GM12878 (cell line): ENCODE measurements at regions not wholly inside any gene's neighbourhood (a gene's known extent, or its start where the extent isn't known, plus 50 kb on each side); places are given as distances from the start of the nearest gene placed in this dataset.

Source experiments
- ATF2 ChIP-seq: IDR thresholded peaks from 2 replicates; pipeline ENCODE4 v1.6.1; 2012; ENCODE audit warnings: low read length, inconsistent platforms
- CHD1 ChIP-seq: IDR thresholded peaks from 2 replicates; pipeline ENCODE4 v1.6.1; 2012; ENCODE audit warnings: low read depth, low read length, improper control_type of control experiment
- CHD2 ChIP-seq: IDR thresholded peaks from 2 replicates; pipeline ENCODE4 v1.6.1; 2011; ENCODE audit warnings: low read depth, low read length, improper control_type of control experiment, borderline replicate concordance
- E2F8 ChIP-seq: fragments of 450-650 bp; IDR thresholded peaks from 2 replicates; pipeline ENCODE4 v1.6.1; 2018; ENCODE audit warnings: mild to moderate bottlenecking, low read depth, moderate library complexity; ENCODE audit not compliant: partially characterized antibody
- IKZF2 ChIP-seq, 2 experiments: fragments of 450-650 bp; IDR thresholded peaks; 2 replicates each; pipeline ENCODE4 v1.6.1; 2017; ENCODE audit warnings: mild to moderate bottlenecking in 2 of 2, moderate library complexity in 2 of 2
- JUNB ChIP-seq: IDR thresholded peaks from 2 replicates; pipeline ENCODE4 v1.6.1; 2016; ENCODE audit warnings: antibody characterized with exemption, mild to moderate bottlenecking
- KDM1A ChIP-seq: fragments of 200-600 bp; sonication (generic); IDR thresholded peaks from 2 replicates; pipeline ENCODE4 v1.6.1; 2016; ENCODE audit warnings: borderline replicate concordance
- MYB ChIP-seq: fragments of 150-350 bp; IDR thresholded peaks from 2 replicates; pipeline ENCODE4 v1.6.1; 2014; ENCODE audit warnings: mild to moderate bottlenecking, low read depth, low read length, borderline replicate concordance
- NR2F1 ChIP-seq: fragments of 450-650 bp; conservative IDR thresholded peaks from 2 replicates; pipeline ENCODE4 v1.6.1; 2017; ENCODE audit warnings: mild to moderate bottlenecking
- PAX5 ChIP-seq: IDR thresholded peaks from 2 replicates; pipeline ENCODE4 v1.6.1; 2011; ENCODE audit warnings: low read depth, low read length, borderline replicate concordance
- POLR2AphosphoS2 ChIP-seq: IDR thresholded peaks from 2 replicates; pipeline ENCODE4 v1.6.1; 2011; ENCODE audit warnings: low read depth, mild to moderate bottlenecking, low read length, improper control_type of control experiment, moderate library complexity
- SIX5 ChIP-seq: IDR thresholded peaks from 2 replicates; pipeline ENCODE4 v1.6.1; 2011; ENCODE audit warnings: mild to moderate bottlenecking, low read depth, low read length, moderate library complexity; ENCODE audit not compliant: severe bottlenecking
- TCF3 ChIP-seq: IDR thresholded peaks from 2 replicates; pipeline ENCODE4 v1.6.1; 2012; ENCODE audit warnings: low read depth, mild to moderate bottlenecking, low read length, borderline replicate concordance; ENCODE audit not compliant: insufficient read depth
- ZBTB33 ChIP-seq: fragments of 450-650 bp; IDR thresholded peaks from 2 replicates; pipeline ENCODE4 v1.6.1; 2017; ENCODE audit warnings: mild to moderate bottlenecking
- TF ChIP-seq, protein P1 (sequence below): fragments of 450-650 bp; IDR thresholded peaks from 2 replicates; pipeline ENCODE4 v1.6.1; 2017; ENCODE audit warnings: mild to moderate bottlenecking, moderate library complexity
- TF ChIP-seq, protein P2 (sequence below): IDR thresholded peaks from 2 replicates; pipeline ENCODE4 v1.6.1; 2011; ENCODE audit warnings: mild to moderate bottlenecking, low read depth, low read length, moderate library complexity; ENCODE audit not compliant: insufficient replicate concordance
- TF ChIP-seq, protein P3 (sequence below): IDR thresholded peaks from 2 replicates; pipeline ENCODE4 v1.6.1; 2011; ENCODE audit warnings: borderline replicate concordance, low read depth, mild to moderate bottlenecking, moderate library complexity, mixed read lengths, low read length; ENCODE audit not compliant: insufficient read depth; ENCODE audit errors: extremely low read length

DNA sequence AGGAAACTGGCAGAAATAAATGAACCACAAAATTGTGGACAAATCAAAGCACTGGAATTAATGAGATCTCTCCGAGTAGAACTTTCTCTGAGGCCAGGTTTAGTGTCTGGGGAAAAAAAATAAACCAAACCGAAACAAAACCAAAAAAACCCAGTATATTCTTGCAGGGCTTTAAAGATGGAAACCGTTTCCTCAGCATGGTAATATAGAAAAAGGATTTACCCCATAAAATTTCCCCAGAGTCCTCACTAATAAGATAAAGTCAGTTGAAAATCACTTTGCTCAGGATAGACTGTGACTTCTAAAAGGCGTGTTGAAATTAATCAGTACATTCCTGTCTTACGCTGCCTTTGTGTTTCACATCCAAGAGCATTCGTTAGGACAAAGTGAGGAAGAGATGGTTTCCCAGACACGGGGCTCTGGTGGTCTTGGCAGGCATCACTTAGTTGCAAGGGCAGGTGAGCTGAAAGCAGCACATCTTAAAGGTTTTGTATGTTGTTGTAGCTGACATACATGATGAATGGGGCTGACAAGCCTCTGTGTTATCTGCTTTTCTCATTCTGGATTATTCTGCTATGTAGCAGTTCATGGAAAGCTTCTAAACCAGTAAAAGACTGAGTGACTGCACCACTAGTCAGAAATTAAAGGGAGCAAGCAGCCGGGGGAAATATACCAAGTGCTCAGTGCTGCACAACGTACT lies 85.2 kb upstream of the PRL start (continued):
- TF ChIP-seq, protein P1, sequence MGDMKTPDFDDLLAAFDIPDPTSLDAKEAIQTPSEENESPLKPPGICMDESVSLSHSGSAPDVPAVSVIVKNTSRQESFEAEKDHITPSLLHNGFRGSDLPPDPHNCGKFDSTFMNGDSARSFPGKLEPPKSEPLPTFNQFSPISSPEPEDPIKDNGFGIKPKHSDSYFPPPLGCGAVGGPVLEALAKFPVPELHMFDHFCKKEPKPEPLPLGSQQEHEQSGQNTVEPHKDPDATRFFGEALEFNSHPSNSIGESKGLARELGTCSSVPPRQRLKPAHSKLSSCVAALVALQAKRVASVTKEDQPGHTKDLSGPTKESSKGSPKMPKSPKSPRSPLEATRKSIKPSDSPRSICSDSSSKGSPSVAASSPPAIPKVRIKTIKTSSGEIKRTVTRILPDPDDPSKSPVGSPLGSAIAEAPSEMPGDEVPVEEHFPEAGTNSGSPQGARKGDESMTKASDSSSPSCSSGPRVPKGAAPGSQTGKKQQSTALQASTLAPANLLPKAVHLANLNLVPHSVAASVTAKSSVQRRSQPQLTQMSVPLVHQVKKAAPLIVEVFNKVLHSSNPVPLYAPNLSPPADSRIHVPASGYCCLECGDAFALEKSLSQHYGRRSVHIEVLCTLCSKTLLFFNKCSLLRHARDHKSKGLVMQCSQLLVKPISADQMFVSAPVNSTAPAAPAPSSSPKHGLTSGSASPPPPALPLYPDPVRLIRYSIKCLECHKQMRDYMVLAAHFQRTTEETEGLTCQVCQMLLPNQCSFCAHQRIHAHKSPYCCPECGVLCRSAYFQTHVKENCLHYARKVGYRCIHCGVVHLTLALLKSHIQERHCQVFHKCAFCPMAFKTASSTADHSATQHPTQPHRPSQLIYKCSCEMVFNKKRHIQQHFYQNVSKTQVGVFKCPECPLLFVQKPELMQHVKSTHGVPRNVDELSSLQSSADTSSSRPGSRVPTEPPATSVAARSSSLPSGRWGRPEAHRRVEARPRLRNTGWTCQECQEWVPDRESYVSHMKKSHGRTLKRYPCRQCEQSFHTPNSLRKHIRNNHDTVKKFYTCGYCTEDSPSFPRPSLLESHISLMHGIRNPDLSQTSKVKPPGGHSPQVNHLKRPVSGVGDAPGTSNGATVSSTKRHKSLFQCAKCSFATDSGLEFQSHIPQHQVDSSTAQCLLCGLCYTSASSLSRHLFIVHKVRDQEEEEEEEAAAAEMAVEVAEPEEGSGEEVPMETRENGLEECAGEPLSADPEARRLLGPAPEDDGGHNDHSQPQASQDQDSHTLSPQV, result no peak
- TF ChIP-seq POLR2AphosphoS2, result no peak
- no peak for TF ChIP-seq PAX5
- no peak for TF ChIP-seq ATF2
- TF ChIP-seq CHD2, result no peak
- TF ChIP-seq JUNB, result no peak
- 0 out of 2 replicates have a peak, but pooled peaks have one; percentile 13 for TF ChIP-seq NR2F1
- TF ChIP-seq, protein P2, sequence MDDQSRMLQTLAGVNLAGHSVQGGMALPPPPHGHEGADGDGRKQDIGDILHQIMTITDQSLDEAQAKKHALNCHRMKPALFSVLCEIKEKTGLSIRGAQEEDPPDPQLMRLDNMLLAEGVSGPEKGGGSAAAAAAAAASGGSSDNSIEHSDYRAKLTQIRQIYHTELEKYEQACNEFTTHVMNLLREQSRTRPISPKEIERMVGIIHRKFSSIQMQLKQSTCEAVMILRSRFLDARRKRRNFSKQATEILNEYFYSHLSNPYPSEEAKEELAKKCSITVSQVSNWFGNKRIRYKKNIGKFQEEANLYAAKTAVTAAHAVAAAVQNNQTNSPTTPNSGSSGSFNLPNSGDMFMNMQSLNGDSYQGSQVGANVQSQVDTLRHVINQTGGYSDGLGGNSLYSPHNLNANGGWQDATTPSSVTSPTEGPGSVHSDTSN, result no peak
- TF ChIP-seq SIX5, result no peak
- no peak for TF ChIP-seq TCF3
- TF ChIP-seq E2F8, result no peak
- TF ChIP-seq KDM1A, result no peak
- no peak for TF ChIP-seq CHD1
- TF ChIP-seq MYB, result no peak
- TF ChIP-seq ZBTB33, result no peak
- TF ChIP-seq IKZF2 (IDR thresholded peaks at IDR 0.05), result peak; percentile 20 to 39; a peak in 1 of 4 replicates
- TF ChIP-seq, protein P3, sequence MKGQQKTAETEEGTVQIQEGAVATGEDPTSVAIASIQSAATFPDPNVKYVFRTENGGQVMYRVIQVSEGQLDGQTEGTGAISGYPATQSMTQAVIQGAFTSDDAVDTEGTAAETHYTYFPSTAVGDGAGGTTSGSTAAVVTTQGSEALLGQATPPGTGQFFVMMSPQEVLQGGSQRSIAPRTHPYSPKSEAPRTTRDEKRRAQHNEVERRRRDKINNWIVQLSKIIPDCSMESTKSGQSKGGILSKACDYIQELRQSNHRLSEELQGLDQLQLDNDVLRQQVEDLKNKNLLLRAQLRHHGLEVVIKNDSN, result no peak
